Esophagus squamous epithelium (tissue), 4 donors: ENCODE measurements at regions not wholly inside any gene's neighbourhood (a gene's known extent, or its start where the extent isn't known, plus 50 kb on each side); places are given as distances from the start of the nearest gene placed in this dataset.

Source experiments
- POLR2A ChIP-seq, 4 donors: fragments of 450-650 bp; IDR thresholded peaks; one replicate each; pipeline ENCODE4 v1.6.1; 2017; ENCODE audit warnings: antibody characterized with exemption in 4 of 4, mild to moderate bottlenecking in 4 of 4, moderate library complexity in 3 of 4
- TF ChIP-seq, protein P1 (sequence below), 6 experiments: fragments of 450-650 bp in 4 of 6; fragments of 200-600 bp in 2 of 6; sonication (generic) in 2 of 6; IDR thresholded peaks; one replicate each; pipeline ENCODE4 v1.5.1; 2016 to 2019; ENCODE audit warnings: antibody characterized with exemption in 6 of 6, mild to moderate bottlenecking in 4 of 6, moderate library complexity in 4 of 6

- TF ChIP-seq, protein P1, sequence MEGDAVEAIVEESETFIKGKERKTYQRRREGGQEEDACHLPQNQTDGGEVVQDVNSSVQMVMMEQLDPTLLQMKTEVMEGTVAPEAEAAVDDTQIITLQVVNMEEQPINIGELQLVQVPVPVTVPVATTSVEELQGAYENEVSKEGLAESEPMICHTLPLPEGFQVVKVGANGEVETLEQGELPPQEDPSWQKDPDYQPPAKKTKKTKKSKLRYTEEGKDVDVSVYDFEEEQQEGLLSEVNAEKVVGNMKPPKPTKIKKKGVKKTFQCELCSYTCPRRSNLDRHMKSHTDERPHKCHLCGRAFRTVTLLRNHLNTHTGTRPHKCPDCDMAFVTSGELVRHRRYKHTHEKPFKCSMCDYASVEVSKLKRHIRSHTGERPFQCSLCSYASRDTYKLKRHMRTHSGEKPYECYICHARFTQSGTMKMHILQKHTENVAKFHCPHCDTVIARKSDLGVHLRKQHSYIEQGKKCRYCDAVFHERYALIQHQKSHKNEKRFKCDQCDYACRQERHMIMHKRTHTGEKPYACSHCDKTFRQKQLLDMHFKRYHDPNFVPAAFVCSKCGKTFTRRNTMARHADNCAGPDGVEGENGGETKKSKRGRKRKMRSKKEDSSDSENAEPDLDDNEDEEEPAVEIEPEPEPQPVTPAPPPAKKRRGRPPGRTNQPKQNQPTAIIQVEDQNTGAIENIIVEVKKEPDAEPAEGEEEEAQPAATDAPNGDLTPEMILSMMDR (IDR thresholded peaks at IDR 0.05) = no peak
- TF ChIP-seq POLR2A (IDR thresholded peaks at IDR 0.05) = no peak
These were observed 768.2 kb upstream of the ALG10B start for GRCh38 chr12:37548266-37548805.
